Fibroblast of skin of back (primary cell): ENCODE measurements at regions not wholly inside any gene's neighbourhood (a gene's known extent, or its start where the extent isn't known, plus 50 kb on each side); places are given as distances from the start of the nearest gene placed in this dataset.
A peak's percentile ranks its signal among the peaks of the same experiment; 100 is the strongest.
"Not testable (repeated sequence)": the region's sequence is repeated elsewhere in the genome, so short reads cannot be mapped to it uniquely, and the experiment has no call there.

Experiments used
- DNase-seq: peaks from one replicate; pipeline ENCODE4 v3.0.0-alpha.2; 2013

DNA sequence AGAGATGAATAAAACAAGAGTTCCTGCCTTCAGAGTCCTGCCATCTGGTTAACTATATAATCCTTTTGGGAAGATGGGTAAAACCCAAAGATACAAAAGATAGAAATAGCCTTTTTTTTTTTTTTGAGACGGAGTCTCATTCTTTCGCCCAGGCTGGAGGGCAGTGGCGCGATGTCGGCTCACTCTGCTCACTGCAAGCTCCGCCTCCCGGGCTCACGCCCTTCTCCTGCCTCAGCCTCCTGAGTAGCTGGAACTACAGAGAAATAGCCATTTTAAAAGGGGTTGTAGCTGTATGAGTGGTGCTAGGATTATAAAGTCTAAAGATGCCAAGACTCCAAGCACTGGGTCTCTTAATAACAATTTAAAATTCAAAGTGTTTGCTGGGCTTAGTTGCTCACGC is 97.2 kb downstream of the KDR start:
- DNase-seq = no peak

GRCh38 chr4:55027596-55027995 is 97.8 kb downstream of the KDR start:
- no peak for DNase-seq

- not testable (repeated sequence) for DNase-seq
Measured at GRCh38 chr4:55025456-55025855, 99.9 kb downstream of the KDR start.

DNA sequence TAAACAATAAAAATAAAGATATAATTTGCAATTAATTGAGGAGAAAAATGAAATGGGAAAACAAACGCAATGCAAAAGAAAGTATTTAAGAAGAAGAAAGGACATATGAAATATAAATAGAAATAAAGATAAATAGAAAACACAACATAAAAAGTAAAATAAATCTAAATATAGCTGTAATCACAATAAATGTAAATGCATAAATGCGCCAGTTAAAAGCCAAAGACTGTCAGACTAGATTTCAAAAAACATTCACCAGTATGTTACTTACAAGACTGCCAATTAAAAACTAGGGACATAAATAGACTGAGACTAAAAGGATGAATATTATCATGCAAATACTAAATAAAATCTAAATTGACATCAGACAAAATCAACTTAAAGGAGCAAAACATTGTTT is 102.4 kb downstream of the KDR start:
- no peak for DNase-seq

GRCh38 chr4:55021214-55021613 is 104.2 kb downstream of the KDR start:
- DNase-seq = no peak

DNA sequence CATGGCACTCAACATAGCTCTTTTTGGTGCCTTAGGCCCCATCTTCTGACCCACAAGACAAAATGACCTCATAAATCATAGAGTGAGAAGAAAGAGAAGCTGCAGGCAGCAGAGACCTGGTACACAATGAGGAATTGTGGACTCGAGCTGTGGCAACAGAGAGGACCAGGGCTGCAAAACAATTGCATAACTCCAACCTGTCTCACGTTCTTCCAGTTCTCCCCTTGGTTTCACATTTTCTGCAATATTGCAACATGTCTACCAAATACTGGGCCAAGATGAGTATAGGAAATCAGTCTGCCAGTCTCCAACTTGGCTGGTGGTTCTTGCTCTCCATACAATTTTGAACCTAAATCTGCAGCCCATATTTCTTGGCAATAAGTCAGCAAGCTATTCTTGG is 105.3 kb downstream of the KDR start:
- no peak for DNase-seq

GRCh38 chr4:55018978-55019377 is 106.4 kb downstream of the KDR start:
- no peak for DNase-seq

DNA sequence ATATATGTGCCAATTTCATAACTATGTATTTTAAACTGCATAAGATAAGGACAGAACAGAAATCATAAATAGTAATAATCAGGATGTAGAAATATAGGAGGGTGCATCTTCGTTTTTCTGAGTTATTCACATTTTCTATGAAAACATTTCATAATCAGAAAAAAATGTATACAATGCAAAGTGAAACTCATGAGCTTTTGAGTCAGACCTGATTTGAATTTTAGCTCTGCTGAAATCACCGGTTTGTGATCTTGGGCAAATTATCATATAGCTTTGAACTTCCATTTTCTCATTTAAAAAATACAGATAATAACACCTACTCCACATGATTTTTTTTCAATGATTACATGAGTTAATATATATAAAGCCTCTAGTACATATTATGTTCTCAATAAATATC is 106.9 kb downstream of the KDR start:
- DNase-seq = peak; percentile 63

- no peak for DNase-seq
Measured at GRCh38 chr4:55017406-55017805, 108.0 kb downstream of the KDR start.

GRCh38 chr4:55016131-55016530 is 109.3 kb downstream of the KDR start:
- DNase-seq = no peak

GRCh38 chr4:55014876-55015275 is 110.5 kb downstream of the KDR start:
- no peak for DNase-seq

DNA sequence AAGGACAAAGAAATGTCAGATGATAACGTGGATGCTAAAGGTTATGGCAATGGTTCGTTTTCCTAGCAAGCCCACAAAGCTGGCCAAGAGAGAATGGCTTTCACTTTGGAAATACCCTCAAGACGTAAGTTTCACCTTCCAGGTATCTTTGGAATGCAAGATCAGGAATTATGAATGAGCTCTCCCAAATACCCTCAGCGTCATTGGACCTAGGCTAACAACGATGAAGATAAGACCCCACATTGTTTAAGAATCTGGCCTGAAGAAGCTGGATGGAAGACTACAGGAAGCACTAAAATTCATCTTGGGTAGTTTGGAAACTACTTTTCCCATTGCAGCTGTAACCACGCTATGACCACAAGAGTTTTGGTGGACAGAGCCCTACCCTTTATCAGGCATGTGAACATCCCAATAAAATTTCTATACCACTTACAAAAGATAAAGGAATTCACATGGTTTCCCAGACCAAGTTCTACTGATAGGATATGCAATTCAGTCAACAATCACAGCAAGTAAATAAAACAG is 111.9 kb downstream of the KDR start:
- DNase-seq = no peak

GRCh38 chr4:55012363-55013230 is 112.8 kb downstream of the KDR start:
- DNase-seq = no peak

GRCh38 chr4:55011761-55012160 is 113.6 kb downstream of the KDR start:
- DNase-seq = no peak

- DNase-seq = no peak
Measured at GRCh38 chr4:55010550-55010949, 114.8 kb downstream of the KDR start.

- no peak for DNase-seq
Measured at GRCh38 chr4:55008166-55009056, 117.0 kb downstream of the KDR start.

DNA sequence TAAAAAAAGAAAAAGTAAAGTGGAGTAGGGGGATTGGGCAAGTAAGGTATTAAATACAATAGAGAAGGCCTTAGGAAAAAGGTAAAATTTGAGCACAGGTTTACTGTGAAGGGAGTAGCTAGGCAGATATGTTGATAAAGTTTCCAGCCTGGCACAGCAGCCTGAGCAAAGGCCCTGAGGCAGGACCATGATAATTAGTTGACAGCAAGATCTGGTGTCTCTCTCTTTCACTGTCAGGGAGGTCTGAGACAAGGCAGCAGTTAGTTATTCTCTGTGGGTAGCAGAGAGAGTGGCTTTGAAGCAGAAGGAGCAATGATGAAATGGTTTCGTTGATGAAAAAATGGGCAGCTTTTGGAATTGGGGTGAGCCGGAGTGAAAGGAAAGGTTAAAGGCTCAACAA is 119.5 kb downstream of the KDR start:
- no peak for DNase-seq

GRCh38 chr4:55004831-55005230 is 120.6 kb downstream of the KDR start:
- DNase-seq = peak; percentile 31

DNA sequence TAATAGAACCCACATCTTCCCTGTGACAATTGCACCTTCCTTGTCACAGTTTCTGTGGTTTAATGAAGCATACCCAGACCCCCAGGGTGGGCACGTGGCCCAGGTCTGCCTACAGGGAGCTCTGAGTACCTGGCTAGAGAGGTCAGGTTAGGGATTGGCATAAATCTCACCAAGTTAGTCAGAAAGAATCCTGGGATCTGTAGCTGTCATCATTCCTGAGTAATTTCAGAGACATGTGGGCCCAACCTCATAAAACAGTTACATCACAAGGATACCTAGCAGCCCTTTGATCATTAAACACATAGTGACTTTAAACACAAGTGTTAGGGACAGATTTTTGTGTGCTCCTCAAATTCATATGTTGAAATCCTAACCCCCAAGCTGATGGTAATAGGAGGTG is 123.0 kb downstream of the KDR start:
- DNase-seq = no peak

DNA sequence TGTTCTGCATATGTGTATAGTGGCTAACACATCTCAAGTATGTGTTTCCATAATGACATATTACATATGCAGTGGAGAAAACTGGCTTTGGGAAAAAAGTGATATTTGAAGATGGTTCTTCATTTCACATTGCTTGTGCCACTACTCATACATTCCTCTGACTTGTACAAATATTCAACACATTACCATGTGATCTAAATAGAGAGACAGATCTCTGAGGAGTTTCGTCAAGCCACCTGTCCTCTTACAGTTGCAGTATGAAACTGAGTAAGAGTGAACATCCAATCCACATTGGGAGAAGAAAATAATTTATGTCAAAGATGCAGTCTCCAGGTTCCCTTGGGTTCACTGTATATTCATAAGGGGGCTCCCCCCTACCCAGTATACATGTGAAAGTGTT is 123.9 kb downstream of the KDR start:
- peak; percentile 50 for DNase-seq

DNA sequence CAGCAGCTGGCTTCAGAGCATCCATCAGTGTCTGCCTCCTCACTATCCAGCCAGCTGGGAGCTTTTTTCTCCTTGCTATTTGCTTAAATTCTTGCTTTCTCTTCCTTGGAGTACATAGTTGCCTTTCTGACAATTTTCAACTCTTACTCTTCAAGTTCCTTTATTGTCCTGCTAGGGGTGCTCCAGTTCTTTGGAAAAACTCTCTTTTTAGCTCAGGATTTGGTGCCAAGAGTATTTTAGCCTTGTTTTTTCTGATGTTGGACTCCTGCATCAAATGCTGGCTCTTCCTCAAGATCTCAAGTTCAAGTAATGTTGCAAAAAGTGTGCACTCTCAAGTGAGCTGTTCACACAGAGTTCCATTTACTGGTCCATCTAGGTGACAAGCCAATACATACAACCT is 126.4 kb downstream of the KDR start:
- peak; percentile 32 for DNase-seq

GRCh38 chr4:54993473-54994026 is 131.8 kb downstream of the KDR start:
- not testable (repeated sequence) for DNase-seq

GRCh38 chr4:54992266-54992665 is 133.1 kb downstream of the KDR start:
- peak; percentile 68 for DNase-seq
